Gastroesophageal sphincter (tissue), 3 donors: ENCODE measurements at regions not wholly inside any gene's neighbourhood (a gene's known extent, or its start where the extent isn't known, plus 50 kb on each side); places are given as distances from the start of the nearest gene placed in this dataset.

Experiments
- EP300 ChIP-seq: sonication (generic); formaldehyde crosslinking; IDR thresholded peaks from one replicate; pipeline ENCODE4 v1.6.1; 2017; ENCODE audit warnings: antibody characterized with exemption, mild to moderate bottlenecking
- POLR2A ChIP-seq, 2 donors: fragments of 450-650 bp; IDR thresholded peaks; one replicate each; pipeline ENCODE4 v1.6.1; 2017; ENCODE audit warnings: antibody characterized with exemption in 2 of 2, mild to moderate bottlenecking in 2 of 2, moderate library complexity in 1 of 2
- POLR2AphosphoS5 ChIP-seq: sonication (generic); formaldehyde crosslinking; IDR thresholded peaks from one replicate; pipeline ENCODE4 v1.6.1; 2017; ENCODE audit warnings: antibody characterized with exemption
- TF ChIP-seq, protein P1 (sequence below), 4 experiments: fragments of 200-600 bp in 2 of 4; fragments of 450-650 bp in 2 of 4; sonication (generic) in 1 of 4; IDR thresholded peaks; one replicate each; pipeline ENCODE4 v1.5.1; 2017 to 2019; ENCODE audit warnings: antibody characterized with exemption in 4 of 4, mild to moderate bottlenecking in 2 of 4, moderate library complexity in 2 of 4

DNA sequence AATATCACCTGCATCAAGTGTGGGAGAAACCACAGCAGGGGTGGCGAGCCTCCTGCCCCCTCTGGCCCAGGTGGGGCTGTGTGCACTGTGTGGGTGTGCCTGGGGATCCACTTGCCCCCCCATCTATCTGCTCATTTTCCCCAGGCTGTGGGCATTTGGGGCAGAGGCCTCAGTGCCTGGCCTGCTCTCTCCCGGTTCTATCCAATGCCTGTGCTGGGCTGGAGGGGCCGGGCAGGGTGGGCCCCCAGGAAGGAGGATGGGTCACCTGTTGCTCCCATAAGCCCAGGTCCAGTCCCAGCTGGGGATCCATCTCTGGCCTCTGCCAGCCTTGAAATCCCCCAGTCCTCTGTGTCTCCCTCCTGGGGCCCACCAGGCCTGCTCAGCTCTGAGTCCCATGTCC is 105.6 kb downstream of the TMEM121 start:
- no peak for TF ChIP-seq POLR2AphosphoS5
- TF ChIP-seq, protein P1, sequence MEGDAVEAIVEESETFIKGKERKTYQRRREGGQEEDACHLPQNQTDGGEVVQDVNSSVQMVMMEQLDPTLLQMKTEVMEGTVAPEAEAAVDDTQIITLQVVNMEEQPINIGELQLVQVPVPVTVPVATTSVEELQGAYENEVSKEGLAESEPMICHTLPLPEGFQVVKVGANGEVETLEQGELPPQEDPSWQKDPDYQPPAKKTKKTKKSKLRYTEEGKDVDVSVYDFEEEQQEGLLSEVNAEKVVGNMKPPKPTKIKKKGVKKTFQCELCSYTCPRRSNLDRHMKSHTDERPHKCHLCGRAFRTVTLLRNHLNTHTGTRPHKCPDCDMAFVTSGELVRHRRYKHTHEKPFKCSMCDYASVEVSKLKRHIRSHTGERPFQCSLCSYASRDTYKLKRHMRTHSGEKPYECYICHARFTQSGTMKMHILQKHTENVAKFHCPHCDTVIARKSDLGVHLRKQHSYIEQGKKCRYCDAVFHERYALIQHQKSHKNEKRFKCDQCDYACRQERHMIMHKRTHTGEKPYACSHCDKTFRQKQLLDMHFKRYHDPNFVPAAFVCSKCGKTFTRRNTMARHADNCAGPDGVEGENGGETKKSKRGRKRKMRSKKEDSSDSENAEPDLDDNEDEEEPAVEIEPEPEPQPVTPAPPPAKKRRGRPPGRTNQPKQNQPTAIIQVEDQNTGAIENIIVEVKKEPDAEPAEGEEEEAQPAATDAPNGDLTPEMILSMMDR (IDR thresholded peaks at IDR 0.05) = no peak
- TF ChIP-seq POLR2A (IDR thresholded peaks at IDR 0.05) = no peak
- TF ChIP-seq EP300 = no peak
